Spinal cord (tissue), 9 donors: ENCODE measurements at regions not wholly inside any gene's neighbourhood (a gene's known extent, or its start where the extent isn't known, plus 50 kb on each side); places are given as distances from the start of the nearest gene placed in this dataset.

Experiments used
- DNase-seq, 6 donors: peaks; one replicate each; pipeline versions ENCODE4 v3.0.0 to v3.0.0-alpha.2; 2013 to 2015; ENCODE audit warnings: low spot score in 6 of 6, low read depth in 4 of 6
- H3K27ac ChIP-seq: one replicate; pipeline ENCODE4 v1.5.1; 2013; ENCODE audit warnings: low read depth, low read length, control low read depth
- H3K27me3 ChIP-seq: one replicate; pipeline ENCODE4 v1.6.1; 2013; ENCODE audit warnings: low read length; ENCODE audit not compliant: control insufficient read depth, insufficient read depth
- H3K36me3 ChIP-seq: one replicate; pipeline ENCODE4 v1.6.1; 2013; ENCODE audit warnings: low read length; ENCODE audit not compliant: control insufficient read depth, insufficient read depth
- H3K4me1 ChIP-seq: one replicate; pipeline ENCODE4 v1.6.1; 2013; ENCODE audit warnings: low read length; ENCODE audit not compliant: control insufficient read depth, insufficient read depth
- H3K4me3 ChIP-seq: one replicate; pipeline ENCODE4 v1.5.1; 2013; ENCODE audit warnings: low read depth, low read length, control low read depth
- H3K9me3 ChIP-seq: one replicate; pipeline ENCODE4 v1.6.1; 2013; ENCODE audit warnings: low read length; ENCODE audit not compliant: control insufficient read depth, insufficient read depth
- WGBS: methylation state at CpG from one replicate; pipeline ENCODE4 v1.1.5; 2013; ENCODE audit warnings: missing lambda C conversion rate; ENCODE audit not compliant: insufficient coverage; 5-methylcytosine and 5-hydroxymethylcytosine counted together
- donor health status: healthy.

DNA sequence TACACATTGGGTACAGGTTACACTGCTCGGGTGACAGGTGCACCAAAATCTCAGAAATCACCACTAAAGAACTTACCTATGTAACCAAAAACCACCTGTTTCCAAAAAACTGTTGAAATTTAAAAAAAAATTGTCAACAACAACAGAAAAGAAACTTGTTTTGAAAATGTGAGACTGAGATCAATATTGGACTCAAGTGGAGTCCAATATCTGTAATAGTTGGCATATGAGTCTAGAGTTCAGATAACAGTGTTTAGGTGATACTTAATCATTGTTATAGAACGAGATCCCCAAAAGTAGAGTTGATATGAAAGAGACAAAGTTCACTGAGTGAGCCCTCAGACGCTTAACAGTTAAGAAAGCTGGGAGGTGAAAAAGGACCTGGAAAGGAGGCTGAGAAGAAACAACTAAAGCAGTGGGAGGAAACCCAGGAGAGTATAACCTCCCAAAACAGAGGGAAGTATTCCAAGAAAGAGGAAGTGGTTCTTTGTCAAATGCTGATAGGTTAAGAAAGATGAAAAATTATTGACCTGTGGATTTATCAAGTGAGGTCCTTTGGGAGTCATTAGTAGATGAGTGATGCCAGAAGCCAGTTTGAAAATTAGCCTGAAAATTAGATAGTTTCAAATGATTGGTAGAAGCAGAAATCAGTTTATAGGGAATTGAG, 388.6 kb upstream of the DPH6 start:
- Histone ChIP-seq H3K27ac (no peak overlapping the region), H3K36me3 (no peaks in the 10 kb centered on the region), H3K9me3 (no peaks in the 10 kb centered on the region), H3K4me1 (no peaks in the 10 kb centered on the region), H3K4me3 (no peak overlapping the region), H3K27me3 (no peaks in the 10 kb centered on the region)
- WGBS, result 100% methylated on average over 1 of the region's 3 CpGs
- DNase-seq, result no peak

DNA sequence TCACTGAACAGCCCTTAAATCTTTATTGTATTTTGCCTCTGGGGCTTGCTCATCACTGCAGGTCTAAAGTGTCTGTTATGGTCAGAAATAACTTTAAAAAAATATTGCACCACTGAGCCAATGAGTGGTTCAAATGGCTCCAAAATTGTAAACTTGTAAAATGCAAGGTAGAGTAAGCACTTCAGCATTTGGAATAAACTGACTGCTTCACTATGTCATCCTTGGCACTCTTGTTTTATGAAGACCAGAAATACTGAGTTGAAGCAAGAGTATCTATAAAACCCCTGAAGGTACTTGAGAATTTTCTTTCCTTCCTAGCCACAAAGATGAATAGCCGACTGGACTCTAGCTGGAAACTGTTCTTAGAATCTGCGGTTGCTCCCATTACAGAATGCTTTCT, 390.3 kb upstream of the DPH6 start:
- no peaks in the 10 kb centered on the region for H3K4me1 ChIP-seq
- no peaks in the 10 kb centered on the region for H3K36me3 ChIP-seq
- DNase-seq, result no peak
- H3K4me3 ChIP-seq, result no peak overlapping the region
- no peaks in the 10 kb centered on the region for H3K9me3 ChIP-seq
- no peaks in the 10 kb centered on the region for H3K27me3 ChIP-seq
- WGBS, result no CpG with 5 or more reads among the region's 2 CpGs
- no peak overlapping the region for H3K27ac ChIP-seq

DNA sequence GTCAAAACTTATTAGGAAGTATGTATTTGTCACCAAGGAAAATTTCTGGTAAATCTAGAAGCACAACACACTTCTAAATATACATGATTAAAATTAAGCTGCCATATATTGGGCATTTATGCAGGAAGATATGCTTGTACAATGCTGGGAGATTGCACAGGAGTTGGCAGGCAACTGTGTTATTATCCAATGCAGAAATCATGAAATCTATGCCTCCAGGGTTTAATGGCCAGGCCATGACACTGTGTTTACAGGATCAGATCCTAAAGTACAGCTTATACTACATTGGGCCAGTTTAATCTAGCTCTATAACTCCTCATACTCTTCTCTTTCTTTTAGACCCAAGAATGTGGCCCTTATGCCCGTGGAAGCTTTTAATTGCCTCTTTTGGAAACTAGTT, 391.4 kb upstream of the DPH6 start:
- no peaks in the 10 kb centered on the region for H3K27me3 ChIP-seq
- no peaks in the 10 kb centered on the region for H3K9me3 ChIP-seq
- H3K4me1 ChIP-seq, result no peaks in the 10 kb centered on the region
- WGBS, result 83% methylated on average over 1 of the region's 1 CpG
- no peaks in the 10 kb centered on the region for H3K36me3 ChIP-seq
- no peak overlapping the region for H3K27ac ChIP-seq
- no peak for DNase-seq
- H3K4me3 ChIP-seq, result no peak overlapping the region

DNA sequence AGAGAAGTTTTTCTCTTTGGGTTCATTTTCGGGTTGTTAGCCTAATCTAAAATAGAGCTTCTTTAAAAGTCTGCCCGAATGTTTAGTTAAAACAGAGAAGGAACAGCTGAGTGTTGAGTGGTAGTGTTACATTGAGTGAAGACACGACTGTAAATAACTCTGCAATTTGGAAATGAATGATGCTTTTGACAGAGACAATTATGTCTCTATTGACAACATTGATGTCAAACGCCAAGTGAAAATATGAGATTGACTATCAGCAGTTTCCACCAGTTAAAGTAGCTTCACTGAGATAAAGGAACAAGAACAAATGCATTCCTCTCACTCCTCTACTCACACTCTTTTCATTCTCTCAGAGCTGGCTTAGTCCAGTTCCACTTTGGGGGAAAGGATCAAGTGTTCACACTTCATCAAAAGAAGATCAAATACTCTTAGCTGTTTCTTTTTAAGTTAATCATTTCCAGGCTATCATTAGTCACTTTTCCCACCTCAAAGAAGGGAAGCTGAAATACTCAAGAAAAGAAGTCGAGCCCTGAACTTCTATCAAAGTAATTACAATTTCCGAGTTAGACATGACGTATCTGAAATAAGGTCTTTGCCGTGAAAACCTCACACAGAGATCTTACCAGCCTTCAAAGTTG, 399.1 kb upstream of the DPH6 start:
- Histone ChIP-seq H3K4me3 (no peak overlapping the region), H3K27ac (no peak overlapping the region), H3K36me3 (no peaks in the 10 kb centered on the region), H3K4me1 (no peaks in the 10 kb centered on the region), H3K27me3 (no peaks in the 10 kb centered on the region), H3K9me3 (no peaks in the 10 kb centered on the region)
- WGBS, result 67% methylated on average over 2 of the region's 8 CpGs
- DNase-seq, result peak in 1 of 6 donors; percentile 8

DNA sequence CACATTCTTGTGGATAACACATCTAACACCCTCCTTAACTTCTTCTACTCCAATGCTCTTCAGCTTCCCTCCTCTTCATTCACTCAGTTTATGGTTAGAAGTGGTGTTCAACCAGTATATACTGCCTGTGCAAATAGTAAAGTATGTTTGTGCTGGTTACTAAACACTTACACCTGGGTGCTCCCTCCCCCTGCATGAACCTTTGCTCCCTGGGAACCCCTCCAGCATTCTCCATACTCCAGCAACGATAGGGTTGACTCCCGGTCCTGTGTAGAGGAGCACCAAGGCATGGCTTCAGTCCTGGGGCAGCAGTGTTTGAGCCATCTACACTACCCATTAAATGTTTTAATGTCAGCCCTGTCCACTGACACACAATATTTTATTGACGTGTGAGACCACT, 407.5 kb upstream of the DPH6 start:
- Histone ChIP-seq H3K27me3 (no peaks in the 10 kb centered on the region), H3K27ac (no peak overlapping the region), H3K4me1 (peaks cover 2% of the 10 kb centered on the region), H3K9me3 (no peaks in the 10 kb centered on the region), H3K36me3 (no peaks in the 10 kb centered on the region), H3K4me3 (no peak overlapping the region)
- no peak for DNase-seq
- 100% methylated on average over 3 of the region's 3 CpGs for WGBS

DNA sequence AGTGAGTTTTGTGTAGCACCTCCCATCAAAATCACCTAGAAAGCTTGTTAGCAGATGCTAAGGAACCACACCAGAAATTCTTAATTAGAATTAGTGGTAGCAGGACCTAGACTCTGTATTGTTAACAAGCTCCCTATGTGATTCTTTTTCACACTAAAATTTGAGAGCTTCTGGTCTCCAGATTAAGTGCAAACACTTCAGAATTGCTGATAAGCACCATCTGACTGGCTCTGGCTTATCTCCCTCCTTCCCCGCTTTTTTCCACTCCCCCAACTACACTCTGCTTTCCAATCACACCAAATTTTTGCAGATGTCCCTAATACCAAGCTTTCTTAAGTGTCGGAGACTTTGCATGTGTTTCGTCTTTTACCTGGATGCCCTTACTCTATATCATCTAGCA, 410.1 kb upstream of the DPH6 start:
- Histone ChIP-seq H3K27me3 (no peaks in the 10 kb centered on the region), H3K36me3 (no peaks in the 10 kb centered on the region), H3K27ac (no peak overlapping the region), H3K4me3 (no peak overlapping the region), H3K4me1 (peaks cover 2% of the 10 kb centered on the region), H3K9me3 (no peaks in the 10 kb centered on the region)
- 100% methylated on average over 1 of the region's 3 CpGs for WGBS
- peak in 1 of 6 donors; percentile 51 for DNase-seq

DNA sequence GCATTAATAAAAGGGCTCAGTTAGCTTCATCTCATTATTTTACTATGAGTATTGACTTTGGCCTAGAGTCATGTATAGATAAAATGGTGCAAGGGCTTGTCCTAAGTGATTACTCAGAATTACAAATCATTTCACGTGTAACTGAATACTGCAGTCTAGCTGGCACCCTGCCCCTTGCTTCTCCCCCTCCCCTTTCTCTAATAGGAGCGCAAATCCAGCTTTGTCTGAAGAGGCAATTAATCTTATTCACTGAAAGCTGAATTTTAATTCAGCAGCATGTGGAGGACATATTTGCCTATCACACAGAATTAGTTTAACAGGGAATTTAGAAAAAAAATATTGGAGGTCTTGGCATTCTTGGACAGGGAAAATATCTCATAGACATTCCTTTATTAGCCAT, 412.1 kb upstream of the DPH6 start:
- 0% methylated on average over 1 of the region's 2 CpGs for WGBS
- Histone ChIP-seq H3K27ac (no peak overlapping the region), H3K27me3 (no peaks in the 10 kb centered on the region), H3K9me3 (no peaks in the 10 kb centered on the region), H3K4me1 (peaks cover 2% of the 10 kb centered on the region), H3K36me3 (no peaks in the 10 kb centered on the region), H3K4me3 (no peak overlapping the region)
- DNase-seq, result peak in 2 of 6 donors; percentile 78 to 87

DNA sequence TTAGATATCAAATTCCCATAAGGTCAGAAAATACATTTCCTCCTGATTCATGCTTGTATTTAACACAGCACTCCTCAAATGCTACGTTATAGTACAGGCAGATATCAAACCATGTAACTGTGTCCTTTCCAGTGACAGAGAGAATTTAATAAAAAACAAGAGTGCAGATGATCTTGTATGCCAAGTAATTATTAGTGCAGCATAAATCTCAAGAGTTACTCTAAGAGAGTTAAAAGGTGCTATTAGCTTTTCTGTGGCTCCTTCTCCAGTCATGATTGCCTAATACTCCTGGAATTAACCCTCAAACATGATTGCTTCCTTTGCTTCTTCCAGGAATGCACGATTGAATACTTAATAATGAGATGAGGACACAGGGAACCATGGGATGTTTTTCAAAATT, 413.0 kb upstream of the DPH6 start:
- H3K27me3 ChIP-seq, result no peaks in the 10 kb centered on the region
- WGBS, result 38% methylated on average over 1 of the region's 2 CpGs
- DNase-seq, result peak in 1 of 6 donors; percentile 26

DNA sequence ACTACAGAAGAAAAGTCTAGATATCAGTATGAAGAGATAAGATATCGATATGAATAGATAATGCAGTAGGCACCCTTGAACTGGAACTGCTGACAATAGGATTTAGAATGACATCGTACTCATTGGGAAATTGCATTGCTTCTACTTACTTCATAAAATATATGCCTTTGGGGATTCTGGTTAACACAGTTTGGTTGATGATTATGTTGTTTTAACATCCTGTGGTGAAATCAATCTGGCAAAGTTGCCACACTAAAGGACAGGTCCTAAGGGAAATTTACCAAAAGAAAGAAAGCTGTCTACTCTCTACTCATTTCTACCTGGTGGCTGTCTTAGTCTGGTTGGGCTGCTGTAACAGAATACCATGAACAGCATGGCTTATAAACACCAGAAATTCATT, 417.4 kb upstream of the DPH6 start:
- Histone ChIP-seq H3K4me3 (no peak overlapping the region), H3K4me1 (no peaks in the 10 kb centered on the region), H3K9me3 (no peaks in the 10 kb centered on the region), H3K27me3 (no peaks in the 10 kb centered on the region), H3K27ac (no peak overlapping the region), H3K36me3 (no peaks in the 10 kb centered on the region)
- no CpG with 5 or more reads among the region's 2 CpGs for WGBS
- no peak for DNase-seq

More for the DNA sequence above, 413.0 kb upstream of the DPH6 start:
- Histone ChIP-seq H3K9me3 (no peaks in the 10 kb centered on the region), H3K36me3 (no peaks in the 10 kb centered on the region), H3K4me1 (peaks cover 2% of the 10 kb centered on the region), H3K27ac (no peak overlapping the region), H3K4me3 (no peak overlapping the region)

DNA sequence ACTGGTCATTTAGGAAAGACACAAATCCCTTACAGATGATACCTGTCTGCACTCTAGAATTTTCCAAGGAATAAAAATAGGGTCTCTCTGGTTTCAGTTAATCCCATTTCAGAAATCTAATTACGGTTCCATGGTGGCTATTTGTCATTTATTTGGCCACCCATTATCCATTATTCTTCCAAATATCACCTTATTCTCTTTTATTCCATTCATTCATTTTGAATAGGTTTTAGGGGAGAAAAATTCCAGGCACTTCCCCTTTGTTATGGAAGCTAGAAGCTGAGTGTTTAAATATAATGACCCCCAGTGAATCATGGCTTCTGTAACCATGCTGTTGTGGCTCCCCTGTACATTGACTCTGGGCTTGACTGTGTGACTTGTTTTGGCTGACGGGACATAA, 420.8 kb upstream of the DPH6 start:
- WGBS, result 82% methylated on average over 1 of the region's 2 CpGs
- no peak for DNase-seq
- H3K9me3 ChIP-seq, result no peaks in the 10 kb centered on the region
- no peak overlapping the region for H3K27ac ChIP-seq
- H3K27me3 ChIP-seq, result no peaks in the 10 kb centered on the region
- H3K4me3 ChIP-seq, result no peak overlapping the region
- H3K4me1 ChIP-seq, result no peaks in the 10 kb centered on the region
- H3K36me3 ChIP-seq, result no peaks in the 10 kb centered on the region
